ENCODE measurements at regions not wholly inside any gene's neighbourhood (a gene's known extent, or its start where the extent isn't known, plus 50 kb on each side); places are given as distances from the start of the nearest gene placed in this dataset.

DNA sequence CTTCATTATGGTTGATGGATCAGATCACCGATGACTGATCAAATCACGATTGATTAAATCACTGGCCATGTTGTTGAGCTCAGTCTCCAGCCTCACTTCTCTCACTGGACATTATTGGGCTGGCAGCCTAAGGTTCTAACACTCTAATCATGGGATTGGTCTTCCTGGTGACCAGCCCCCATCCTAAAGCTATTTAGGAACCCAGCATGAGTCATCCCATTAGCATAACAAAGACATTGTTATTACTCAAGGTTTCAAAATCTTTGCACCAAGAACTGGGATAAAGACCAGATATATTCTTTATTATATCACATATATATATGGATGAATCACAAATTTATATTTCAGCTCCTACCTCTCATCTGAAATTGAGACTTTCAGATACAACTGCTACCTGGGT lies 272.1 kb upstream of the IL12B start:
- no peak for DNase-seq

DNA sequence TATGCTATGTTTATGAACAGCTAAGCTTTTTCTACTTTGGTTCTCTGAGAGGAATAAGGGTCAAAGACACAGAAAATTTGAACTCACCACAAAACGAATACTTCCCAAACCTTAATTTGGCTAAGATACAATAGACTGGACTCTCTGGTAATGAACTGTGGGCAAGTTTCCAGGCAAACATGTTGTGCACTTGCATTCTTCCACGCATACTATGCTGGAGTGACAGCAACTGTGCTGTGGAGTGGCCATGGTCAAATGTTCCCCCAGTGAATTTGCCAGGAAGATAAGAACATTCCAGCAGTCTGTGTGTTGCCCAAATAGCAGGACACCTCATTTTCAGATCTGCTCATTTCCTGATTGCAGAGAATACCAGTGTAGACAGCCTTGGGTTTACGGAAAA lies 275.3 kb upstream of the IL12B start:
- no peak for DNase-seq

DNA sequence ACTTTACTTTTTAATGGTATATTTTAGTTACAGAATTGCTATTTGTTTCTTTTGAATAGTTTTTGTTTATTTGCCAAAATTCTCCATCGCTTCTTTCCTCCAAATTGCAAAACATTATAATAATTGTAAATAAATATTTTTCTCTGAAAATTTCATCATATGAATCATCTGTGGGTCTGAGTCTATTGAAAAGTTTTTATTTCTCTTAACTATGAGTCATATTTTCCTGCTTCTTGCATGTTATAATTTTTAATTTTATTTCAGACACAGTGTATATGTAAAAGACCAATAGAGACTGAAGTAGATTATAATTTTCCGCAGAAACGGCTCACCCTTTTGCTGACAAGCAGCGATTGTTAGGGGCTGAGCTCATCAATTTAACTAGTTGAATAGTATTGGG lies 279.1 kb upstream of the IL12B start:
- DNase-seq: no peak

DNA sequence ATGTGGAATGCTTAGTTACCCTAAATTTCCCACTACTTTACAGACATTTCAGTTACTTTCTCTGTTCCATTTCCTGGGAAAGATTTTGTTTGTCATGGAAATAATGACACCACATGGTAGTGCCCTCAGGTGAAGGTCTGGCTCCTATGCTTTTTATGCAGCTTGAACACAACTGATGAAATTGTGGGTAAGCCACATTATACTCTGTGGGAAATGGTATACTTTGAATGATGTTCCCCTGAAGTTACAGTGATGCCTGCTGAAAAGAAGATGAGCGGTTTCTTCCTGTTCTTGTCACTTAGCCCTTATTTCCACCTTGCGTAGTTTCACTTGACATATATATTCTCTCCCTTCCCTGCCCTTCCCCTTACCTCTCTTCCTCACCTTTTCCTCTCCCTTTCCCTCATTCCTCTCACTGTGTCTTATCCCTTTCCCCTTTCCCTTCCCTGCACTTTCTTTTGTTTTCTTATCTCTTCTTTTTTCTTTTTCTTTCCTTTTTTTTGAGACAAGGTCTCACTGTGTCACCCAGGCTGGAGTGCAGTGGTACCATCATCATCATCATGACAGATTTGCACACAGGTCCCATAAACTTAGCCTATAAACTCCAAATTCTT lies 280.8 kb upstream of the IL12B start:
- DNase-seq: no peak

DNA sequence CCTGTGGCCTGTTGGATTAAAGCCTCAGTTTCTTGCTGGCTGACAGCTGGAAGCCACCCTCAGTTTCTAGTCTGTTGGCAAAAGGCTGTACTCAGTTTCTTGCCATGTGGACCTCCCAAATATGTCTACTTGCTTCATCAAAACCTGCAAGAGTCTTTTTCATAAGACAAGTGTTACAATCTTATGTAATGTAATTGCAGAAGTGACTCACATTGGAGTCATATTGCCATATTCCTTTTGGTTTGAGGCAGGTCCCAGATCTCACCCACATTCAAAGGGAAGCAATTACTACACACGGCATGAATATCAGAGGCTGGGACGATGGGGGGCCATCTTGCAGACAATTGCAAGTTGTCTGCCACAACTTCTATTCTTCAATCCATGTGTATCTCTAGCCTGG lies 286.7 kb upstream of the IL12B start:
- no peak for DNase-seq

DNA sequence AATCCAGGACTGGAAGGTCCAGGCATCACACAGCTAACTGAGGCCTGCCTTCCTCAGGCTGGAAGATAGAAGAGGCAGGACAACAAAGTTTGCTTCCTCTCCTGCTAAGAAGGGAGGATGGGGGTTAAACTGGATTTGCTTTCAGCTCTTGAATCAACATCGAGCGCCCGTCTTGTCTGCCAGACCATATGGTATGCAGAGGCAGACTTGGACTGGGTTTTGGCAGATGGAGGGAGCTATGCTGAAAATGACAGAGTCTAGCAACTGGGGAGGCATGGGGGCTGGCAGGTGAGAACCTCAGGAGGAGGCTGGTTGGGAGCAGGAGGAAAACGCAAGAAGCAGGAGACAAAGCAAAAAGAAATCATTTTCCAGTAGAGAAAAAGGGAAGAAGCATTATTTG lies 289.5 kb upstream of the IL12B start:
- DNase-seq: no peak

DNA sequence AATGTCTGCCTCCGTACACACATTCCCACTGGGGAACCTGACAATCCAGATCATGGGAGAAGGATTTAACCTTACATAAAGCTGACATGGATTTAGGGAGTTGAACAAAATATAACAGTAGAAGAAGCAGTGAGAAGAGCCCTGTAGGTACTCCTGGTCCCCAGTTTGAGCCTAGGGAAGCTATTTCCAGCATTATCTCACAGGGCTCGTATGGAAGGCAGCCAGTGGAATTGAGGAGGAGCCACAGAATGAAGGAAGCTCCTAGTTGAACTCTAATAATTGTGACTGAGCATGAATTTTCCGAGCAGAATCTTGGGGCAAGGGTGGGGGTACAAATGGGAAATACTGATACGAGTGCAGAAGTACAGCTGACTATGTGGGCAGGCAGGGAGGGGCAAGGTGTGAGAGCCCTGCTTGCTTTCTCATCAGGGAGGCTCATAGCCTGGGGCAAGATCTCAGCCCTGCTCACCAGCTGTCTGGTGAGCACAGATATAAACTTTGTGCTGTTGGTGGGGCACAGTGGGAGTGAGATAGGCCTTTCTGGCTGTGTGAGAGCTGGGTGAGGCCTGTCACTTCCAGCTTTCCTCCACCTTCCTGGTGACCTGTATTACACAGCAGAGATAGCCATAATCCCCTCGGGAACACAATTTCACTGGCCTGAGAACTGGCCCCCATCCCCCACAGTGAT lies 290.7 kb upstream of the IL12B start:
- DNase-seq: no peak

DNA sequence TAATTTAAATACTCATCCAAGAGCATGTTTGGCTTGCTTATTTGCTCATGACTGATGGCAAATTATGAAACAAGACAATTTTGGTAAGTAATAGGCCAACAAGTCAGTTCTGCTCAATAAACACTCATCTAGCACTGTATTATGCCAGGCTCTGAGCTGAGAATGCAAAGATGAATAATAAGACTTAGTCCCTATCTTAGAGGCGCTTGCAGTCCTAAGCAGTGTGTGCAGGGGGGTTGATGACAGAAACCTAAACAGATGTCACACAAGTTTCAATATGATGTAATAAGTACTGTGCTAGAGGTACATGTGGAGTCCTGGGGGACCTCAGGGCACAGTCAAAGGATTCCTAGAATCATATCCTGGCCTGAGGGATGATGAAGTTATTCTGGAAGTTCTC lies 287.6 kb upstream of the ADRA1B start:
- no peak for DNase-seq

DNA sequence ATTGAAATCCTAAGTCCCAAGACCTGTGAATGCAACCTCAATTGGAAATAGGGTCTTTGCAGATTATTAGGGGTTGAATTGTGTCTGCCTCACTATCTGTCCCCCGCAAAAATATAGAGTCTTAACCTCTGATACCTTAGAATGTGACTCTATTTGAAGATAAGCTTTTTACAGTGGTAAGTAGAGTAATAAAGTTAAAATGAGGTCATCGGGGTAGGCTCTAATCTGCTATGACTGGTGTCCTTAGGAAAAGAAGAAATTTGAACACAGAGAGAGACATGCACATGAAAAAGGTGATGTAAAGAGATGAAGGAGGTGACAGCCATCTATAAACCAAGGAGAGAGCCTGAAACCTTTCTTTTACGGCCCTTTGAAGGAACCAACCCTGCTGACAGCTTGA lies 287.1 kb upstream of the ADRA1B start:
- DNase-seq: no peak

DNA sequence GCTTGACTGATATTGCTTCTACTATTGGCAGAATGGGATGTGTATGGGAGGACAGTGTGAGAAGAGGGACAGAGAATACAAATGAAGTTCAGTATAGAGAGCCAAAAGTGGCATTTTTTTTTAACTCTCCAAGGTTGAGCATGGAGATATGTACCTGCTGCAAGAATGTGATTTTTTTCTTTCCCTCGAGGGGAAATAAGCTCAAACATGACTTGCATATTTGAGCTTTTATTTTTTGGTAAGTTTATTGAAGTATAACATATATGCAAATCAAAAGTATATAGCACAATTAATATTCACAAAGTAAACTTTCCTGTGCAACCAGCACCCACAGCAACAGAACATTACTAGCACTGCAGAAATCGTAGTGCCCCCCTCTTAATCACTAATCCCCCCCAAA lies 285.7 kb upstream of the ADRA1B start:
- DNase-seq: no peak

DNA sequence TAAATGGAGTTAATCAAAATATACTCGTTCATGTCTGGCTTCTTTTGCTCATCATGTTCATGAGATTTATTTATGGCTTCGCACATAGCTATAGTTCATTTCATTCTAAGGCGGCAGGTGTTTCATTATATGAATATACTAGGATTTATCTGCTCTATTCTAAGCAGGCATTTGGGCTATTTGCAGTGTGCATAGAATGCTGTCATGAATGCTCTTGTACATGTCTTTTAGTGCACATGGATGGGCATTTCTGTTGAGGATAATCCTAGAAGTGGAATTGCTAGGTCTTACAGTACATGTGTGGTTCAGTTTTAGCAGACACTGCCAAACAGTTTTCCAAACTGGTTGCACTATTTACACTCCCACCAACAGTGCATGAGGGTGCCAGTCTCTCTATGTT lies 285.3 kb upstream of the ADRA1B start:
- no peak for DNase-seq

DNA sequence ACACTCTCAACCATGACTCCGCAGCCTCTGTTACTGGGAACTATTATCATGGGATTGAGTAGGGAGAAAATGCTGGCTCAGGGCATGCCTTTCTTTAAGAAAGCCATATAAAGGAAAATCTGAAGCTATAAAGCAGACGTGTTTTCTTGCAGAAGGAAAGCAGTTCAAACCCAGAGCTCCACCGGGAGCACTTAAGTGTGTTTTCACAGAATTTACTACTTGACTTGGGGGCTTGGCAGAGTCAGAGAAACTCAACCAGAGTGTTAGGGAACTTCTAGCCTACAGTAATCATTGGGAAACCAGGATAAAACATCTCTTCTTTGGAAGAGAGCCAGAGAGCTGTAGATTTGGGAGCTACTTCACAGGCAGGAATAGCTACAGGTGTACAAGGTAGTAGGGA lies 283.4 kb upstream of the ADRA1B start:
- DNase-seq: no peak

DNA sequence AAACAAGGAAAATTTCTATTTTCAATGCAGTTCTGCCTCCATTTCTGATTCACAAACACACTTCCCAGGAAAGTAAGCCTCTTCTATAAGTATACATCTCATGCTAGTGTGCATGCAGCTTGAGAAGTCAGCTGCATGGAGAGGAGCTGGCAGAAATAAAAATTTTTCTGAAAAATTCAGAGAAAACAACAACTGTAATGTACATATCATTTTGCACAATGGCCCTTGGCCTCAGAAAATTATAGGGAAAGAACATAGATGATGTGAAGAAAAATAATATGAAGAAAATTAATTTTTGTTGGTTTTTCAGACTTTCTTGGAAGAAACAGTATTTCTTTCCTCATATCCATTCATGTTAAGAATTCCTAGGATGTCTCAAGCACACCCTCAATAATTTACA lies 277.8 kb upstream of the ADRA1B start:
- DNase-seq: no peak

DNA sequence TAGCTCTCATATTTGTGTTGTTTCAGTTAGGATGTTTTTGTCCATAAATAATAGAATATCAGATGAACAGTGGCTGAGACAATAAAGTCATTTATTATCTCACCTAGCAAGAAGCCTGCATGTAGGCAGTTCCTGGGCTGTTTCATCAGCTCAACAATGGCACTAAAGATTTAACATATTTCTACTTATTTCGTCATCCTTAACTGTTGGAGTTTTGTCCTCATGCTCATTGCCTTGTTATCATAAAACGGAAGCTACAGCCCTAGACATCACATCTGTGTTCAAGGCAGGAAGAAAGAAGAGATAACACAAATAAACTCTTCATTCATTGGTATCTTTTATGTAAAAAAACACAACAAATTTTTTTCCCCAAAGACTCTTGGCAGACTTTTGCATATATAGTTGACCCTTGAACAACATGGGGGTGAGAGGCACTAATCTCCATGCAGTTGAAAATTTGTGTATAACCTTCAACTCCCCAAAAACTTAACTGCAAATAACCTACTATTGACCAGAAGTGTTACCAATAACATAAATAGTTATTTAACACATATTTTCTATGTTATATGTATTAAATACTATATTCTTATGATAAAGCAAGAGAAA lies 277.2 kb upstream of the ADRA1B start:
- no peak for DNase-seq

DNA sequence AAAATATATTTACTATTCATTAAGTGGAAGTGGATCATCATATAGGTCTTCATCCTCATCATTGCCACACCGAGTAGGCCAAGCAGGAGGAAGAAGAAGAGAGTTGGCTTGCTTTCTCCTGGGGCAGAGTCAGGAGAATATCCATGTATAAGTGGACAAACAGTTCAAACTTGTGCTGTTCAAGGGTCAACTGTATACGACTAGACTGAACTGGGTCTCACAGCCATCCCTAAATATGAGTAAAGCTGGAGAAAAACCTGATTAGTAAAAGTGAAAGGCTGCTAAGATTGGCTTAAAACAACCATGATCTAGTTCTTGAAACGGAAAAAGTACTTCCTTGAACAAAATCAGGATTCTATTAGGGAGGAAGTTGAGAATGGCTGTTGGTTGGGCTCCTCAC lies 276.7 kb upstream of the ADRA1B start:
- DNase-seq: no peak

DNA sequence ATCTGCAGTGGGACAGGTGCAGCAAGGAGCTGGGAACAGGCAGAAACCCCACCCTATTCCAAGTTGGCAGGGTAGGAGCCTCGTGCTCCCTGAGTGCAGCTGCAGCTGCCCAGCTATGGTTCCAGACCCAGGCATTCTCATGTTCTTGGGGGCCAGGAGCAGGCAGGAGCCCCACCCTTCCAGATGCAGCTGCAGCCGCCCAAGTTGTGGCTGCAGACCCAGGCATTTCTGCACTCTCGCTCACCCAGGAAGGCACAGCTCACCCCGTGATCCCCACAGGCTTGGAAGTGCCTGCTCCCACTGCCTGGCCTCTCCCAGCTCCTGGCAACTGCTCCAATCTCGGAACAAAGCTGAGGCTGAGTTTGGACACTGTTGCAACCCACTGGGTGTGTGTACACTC lies 275.8 kb upstream of the ADRA1B start:
- no peak for DNase-seq

DNA sequence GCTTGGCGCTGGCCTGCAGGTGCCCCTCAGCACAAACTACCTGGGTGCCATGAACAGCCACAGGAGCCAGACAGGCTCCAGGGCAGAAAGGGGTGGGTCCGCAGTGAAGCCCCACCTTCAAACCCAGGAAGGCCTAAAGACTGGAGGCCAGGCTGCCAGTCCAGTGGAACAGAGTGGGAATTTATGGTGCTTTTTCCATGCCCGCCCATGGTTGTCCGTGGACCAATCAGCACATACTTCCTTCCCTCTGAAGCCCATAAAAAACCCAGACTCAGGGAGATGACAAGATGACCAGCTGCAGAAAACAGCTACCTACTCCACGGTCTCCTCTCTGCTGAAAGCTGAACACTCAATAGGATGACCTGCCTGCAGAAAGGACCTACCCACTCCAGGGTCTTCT lies 275.4 kb upstream of the ADRA1B start:
- DNase-seq: no peak

DNA sequence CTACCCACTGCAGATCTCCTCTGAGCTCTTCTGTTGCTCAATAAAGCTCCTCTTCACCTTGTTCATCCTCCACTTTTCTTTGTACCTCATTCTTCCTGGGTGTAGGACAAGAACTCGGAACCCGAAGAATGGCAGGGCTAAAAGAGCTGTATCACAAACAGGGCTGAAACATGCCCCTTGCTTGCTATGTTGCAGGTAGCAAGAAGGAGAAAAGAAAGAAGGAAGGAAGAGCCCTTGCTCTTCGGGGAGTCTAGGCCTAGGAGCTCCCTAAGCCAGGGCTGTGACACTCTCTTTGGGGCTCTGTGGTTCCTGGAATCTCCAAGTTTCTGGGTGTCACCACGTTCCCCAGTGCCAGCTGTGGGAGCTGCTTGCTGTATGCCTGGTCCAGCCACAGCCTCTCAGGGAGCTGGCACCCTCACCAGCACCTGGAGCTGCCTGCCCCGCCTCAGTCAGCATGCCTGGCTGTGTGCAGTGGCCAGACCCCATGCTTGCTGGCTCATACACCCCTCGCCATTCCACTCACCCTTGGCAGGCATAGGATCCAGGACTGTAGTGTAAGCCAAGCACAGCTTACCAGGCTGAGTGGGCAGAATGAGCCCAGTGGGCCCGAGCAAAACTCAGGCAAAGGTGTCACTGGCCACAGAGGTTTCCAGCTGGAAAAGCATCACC lies 274.8 kb upstream of the ADRA1B start:
- no peak for DNase-seq

DNA sequence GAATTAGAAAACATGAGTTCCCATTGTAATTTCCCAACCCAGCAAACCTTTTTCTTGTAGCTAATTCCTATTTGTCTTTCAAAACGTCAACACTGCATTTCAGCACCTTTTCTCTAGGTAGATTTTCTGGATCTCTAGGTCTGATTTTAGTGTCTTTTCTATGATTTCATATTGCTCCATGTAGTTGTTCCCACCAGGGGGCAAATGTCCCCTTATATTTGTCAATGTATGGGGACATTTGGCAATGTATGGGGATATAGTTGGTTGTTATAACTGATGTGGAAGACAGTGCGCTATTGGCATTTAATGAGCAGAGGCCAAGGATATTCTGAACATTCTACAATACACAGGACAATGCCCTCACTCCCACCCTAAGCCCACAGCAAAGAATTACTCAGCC lies 273.9 kb upstream of the ADRA1B start:
- no peak for DNase-seq

DNA sequence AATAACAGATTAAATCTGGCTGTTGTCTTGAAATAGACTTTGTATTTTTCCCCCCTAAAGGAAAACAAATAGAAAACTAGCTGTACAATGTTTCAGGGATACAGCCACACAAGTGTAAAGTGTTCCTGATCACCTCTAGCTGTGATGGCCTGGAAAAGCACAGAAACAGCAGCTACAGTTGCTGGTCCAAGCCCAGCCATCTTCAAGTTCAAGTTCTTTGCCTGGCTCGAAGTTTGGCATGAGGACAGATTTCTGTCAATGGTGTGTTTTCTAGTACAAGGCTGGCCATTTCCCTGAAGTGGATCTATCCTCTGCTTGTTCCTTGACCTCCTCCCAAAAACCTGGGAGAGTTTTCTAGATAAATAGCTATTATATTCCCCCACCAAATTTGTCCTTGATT lies 272.2 kb upstream of the ADRA1B start:
- DNase-seq: no peak

DNA sequence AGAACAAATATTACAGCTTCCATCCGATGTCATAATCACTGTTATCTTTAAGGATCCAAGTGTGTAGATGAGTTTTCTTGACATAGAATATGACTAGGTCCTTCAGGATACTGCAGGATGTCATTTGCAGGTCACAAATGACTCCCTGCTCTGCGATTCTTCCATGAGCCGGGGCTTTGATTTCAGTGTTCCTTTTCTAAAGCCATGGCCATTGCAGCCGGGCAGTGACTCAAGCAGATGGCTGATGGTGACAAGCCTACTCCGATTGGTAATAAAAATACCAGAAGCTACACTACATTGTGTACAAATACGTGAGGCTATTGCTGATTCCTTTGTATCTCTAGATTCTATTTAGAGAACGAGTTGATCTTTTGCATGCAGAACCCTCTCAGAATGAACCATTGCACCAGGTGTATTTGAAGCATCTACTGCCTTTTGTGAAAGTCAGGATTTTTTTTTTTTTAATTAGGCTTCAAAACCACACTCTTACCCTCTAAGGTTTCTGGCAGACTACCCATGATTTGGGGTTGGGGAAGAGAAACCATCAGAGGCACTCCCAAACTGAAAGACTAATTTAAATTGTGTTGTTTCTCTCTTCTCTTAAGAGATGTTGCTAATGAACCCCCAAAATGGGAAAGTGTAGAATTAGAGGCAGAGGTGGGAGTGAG lies 271.0 kb upstream of the ADRA1B start:
- DNase-seq: no peak

DNA sequence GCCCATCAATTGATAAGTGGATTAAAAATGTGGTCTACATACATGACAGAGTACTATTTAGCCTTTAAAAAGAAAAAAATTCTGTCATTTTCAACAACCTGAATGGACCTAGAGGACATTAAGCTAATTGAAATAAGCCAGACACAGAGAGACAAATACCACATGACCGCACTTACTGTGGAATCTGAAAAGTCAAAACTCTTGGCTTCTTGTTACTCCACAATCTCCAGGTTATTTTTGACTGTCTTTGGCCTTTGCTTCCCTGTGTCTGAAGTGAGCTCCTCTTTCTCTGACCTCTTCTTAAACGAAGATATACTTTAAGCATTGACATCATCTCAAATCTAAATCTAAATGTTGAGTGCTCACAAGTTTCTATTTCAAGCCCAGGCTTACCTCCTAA lies 265.5 kb upstream of the ADRA1B start:
- no peak for DNase-seq

DNA sequence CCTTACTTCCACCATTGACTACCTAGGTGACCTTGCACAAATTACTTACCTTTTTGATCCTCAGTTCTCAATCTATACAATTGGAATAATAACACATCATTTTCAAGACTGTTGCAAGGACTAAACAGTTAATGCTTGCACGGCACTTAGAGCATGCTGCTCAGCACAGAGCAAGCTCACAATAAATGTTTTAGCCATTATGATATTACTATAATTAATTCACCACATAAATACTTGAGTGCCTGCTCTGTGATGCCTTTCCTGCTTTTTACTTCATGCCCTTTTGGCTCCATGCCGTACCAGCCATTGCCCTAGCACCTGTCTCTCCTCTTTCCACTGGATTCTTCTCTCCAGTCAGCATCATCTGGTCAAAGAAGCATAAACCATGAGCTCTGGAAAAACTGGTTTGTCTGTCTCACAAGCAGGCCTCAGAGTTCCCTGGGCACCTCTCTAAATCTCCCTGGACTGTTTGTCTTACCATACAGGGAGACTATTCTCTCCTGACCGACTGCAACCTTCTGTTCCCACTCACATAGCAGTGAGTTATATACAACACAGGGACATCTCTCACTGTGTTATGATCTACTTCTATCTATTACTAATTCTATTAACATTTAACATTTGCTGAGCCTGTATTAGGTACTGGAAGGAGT lies 260.4 kb upstream of the ADRA1B start:
- DNase-seq: no peak

Measured in NCI-H2081 treated with DMSO at 0.1 percent for 48 hours (cell line).